ENCODE measurements at regions not wholly inside any gene's neighbourhood (a gene's known extent, or its start where the extent isn't known, plus 50 kb on each side); places are given as distances from the start of the nearest gene placed in this dataset.
"Not testable (repeated sequence)": the region's sequence is repeated elsewhere in the genome, so short reads cannot be mapped to it uniquely, and the experiment has no call there.

GRCh38 chr14:84483072-84483420 is 1046.9 kb upstream of the FLRT2 start (continued):
- TF ChIP-seq CREB1 (CRISPR knock-in tag; IDR thresholded peaks at IDR 0.05; ENCODE audit: low read depth) (no peak), EZH2 (IDR thresholded peaks at IDR 0.05; ENCODE audit: low read depth, unreplicated experiment) (no peak), JUNB (IDR thresholded peaks at IDR 0.05; ENCODE audit: unreplicated experiment) (no peak), ETS1 (IDR thresholded peaks at IDR 0.05) (no peak), REST (IDR thresholded peaks at IDR 0.05; ENCODE audit: unreplicated experiment) (no peak), ZNF331 (CRISPR knock-in tag; IDR thresholded peaks at IDR 0.05; ENCODE audit: low read depth) (no peak)

GRCh38 chr14:84484243-84484642 is 1045.7 kb upstream of the FLRT2 start:
- H3K27me3 Mint-ChIP-seq (ENCODE audit: insufficient read depth, low read depth, poor library complexity); H3K27ac ChIP-seq (ENCODE audit: low read depth); H3K79me2 ChIP-seq (replicated peaks; ENCODE audit: insufficient read depth); H4K20me1 ChIP-seq (replicated peaks; ENCODE audit: insufficient read depth); H2AFZ ChIP-seq; H3K36me3 Mint-ChIP-seq (ENCODE audit: low read depth); DNase-seq (ENCODE audit: low spot score); H3K4me3 Mint-ChIP-seq; H3K4me2 ChIP-seq; H3K4me3 ChIP-seq; H3K27ac Mint-ChIP-seq; H3F3A ChIP-seq (replicated peaks; ENCODE audit: low read depth); H3K27me3 ChIP-seq (ENCODE audit: insufficient read depth); ATAC-seq; H3K9me3 Mint-ChIP-seq; H3K9me2 ChIP-seq (ENCODE audit: insufficient read depth); H3K36me3 ChIP-seq (ENCODE audit: insufficient read depth): not testable (repeated sequence)
- H3K4me1 ChIP-seq (ENCODE audit: insufficient read depth): peaks cover 11% of the 10 kb centered on the region
- H3K4me1 Mint-ChIP-seq: peaks cover 11% of the 10 kb centered on the region

- Histone ChIP-seq H3K79me2 (replicated peaks; ENCODE audit: insufficient read depth) (no peaks in the 10 kb centered on the region), H3K27ac (ENCODE audit: low read depth) (no peak overlapping the region), H3K27me3 (ENCODE audit: insufficient read depth) (no peaks in the 10 kb centered on the region), H3K9me2 (ENCODE audit: insufficient read depth) (no peaks in the 10 kb centered on the region; the same call in 1 of the 2 replicates), H3K4me3 (no peak overlapping the region), H3K4me2 (no peak overlapping the region), H3K36me3 (ENCODE audit: insufficient read depth) (no peaks in the 10 kb centered on the region), H3F3A (replicated peaks; ENCODE audit: low read depth) (no peaks in the 10 kb centered on the region), H2AFZ (no peak overlapping the region), H3K4me1 (ENCODE audit: insufficient read depth) (peaks cover 11% of the 10 kb centered on the region), H4K20me1 (replicated peaks; ENCODE audit: insufficient read depth) (no peaks in the 10 kb centered on the region)
- no peaks in the 10 kb centered on the region for H3K27me3 Mint-ChIP-seq (ENCODE audit: insufficient read depth, low read depth, poor library complexity)
- H3K4me1 Mint-ChIP-seq: peaks cover 11% of the 10 kb centered on the region
- no peaks in the 10 kb centered on the region; the same call in 2 of the 3 replicates for H3K9me3 Mint-ChIP-seq
- no peak for DNase-seq (ENCODE audit: low spot score)
- no peaks in the 10 kb centered on the region for H3K36me3 Mint-ChIP-seq (ENCODE audit: low read depth)
- no peak for ATAC-seq
- no peak overlapping the region for H3K27ac Mint-ChIP-seq
- H3K4me3 Mint-ChIP-seq: no peak overlapping the region
- no peak for TF ChIP-seq ZNF331 (CRISPR knock-in tag; IDR thresholded peaks at IDR 0.05; ENCODE audit: low read depth)
- TF ChIP-seq NANOG (IDR thresholded peaks at IDR 0.05; ENCODE audit: borderline replicate concordance): no peak
- TF ChIP-seq ZNF114 (CRISPR knock-in tag; IDR thresholded peaks at IDR 0.05): no peak
- no peak for TF ChIP-seq ETS1 (IDR thresholded peaks at IDR 0.05)
- TF ChIP-seq EZH2 (IDR thresholded peaks at IDR 0.05; ENCODE audit: low read depth, unreplicated experiment): no peak
- TF ChIP-seq POLR2AphosphoS5 (IDR thresholded peaks at IDR 0.05; ENCODE audit: low read depth): no peak
Observed at GRCh38 chr14:84485036-84485435, 1044.9 kb upstream of the FLRT2 start.

All from GM23338 (cell line).